Caki2 (cell line): ENCODE measurements at regions not wholly inside any gene's neighbourhood (a gene's known extent, or its start where the extent isn't known, plus 50 kb on each side); places are given as distances from the start of the nearest gene placed in this dataset.
"Not testable (repeated sequence)": the region's sequence is repeated elsewhere in the genome, so short reads cannot be mapped to it uniquely, and the experiment has no call there.

Experiments used
- DNase-seq: peaks from one replicate; pipeline ENCODE4 v3.0.0-alpha.2; 2015; ENCODE audit warnings: low read depth
- in situ Hi-C: cut with HindIII; loops from 2 replicates; pipeline ENCODE4 v1.10.0; 2016; ENCODE audit warnings: low sequenced_read_pairs, low pct_unique_long_range_greater_than_20kb, mixed read lengths

DNA sequence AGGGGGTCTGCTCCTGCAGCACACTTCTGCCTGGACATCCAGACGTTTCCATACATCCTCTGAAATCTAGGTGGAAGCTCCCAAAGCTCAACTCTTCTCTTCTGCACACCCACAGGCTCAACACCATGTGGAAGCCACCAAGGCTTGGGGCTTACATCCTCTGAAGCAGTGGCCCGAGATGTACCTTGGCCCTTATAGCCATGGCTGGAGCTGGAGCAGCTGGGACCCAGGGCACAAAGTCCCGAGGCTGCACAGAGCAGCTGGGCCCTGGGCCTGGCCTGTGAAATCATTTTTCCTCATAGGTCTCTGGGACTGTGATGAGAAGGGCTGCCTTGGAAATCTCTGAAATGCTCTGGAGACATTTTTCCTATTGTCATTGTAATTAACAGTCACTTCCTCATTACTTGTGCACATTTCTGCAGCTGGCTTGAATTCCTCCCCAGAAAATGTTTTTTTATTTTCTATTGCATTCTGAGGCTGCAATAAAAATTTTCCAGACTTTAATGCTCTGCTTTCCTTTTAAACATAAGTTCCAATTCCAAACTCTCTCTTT lies 645.6 kb downstream of the RWDD3 start:
- no peak for DNase-seq
- in situ Hi-C loops = no loop called here

GRCh38 chr1:95888941-95889390 lies 655.0 kb downstream of the RWDD3 start:
- no peak for DNase-seq
- in situ Hi-C loops = no loop called here

DNA sequence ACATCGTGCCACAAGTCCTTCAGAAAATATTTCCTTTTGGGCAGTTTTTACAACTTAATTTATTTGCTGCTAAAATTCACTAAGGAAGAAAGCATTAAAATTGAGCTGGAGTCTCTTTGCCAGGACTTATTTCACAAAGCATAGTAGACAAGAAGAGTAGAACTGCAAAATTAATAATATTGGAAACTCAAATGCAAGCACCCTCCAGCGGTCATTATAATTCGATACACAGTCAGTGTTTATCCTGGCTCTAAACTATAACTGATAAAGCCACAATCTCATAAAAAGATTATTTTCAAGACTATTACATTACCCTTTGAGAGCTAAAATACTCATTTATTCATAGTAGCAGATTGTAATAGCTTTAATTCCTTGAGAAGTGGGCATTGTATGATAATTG lies 655.4 kb downstream of the RWDD3 start:
- DNase-seq = no peak
- in situ Hi-C loops = no loop called here

- in situ Hi-C loops = no loop called here
- no peak for DNase-seq
Measured at GRCh38 chr1:95893921-95894320, 659.9 kb downstream of the RWDD3 start.

- in situ Hi-C loops = no loop called here
- DNase-seq = no peak
Measured at GRCh38 chr1:95903060-95903459, 669.0 kb downstream of the RWDD3 start.

DNA sequence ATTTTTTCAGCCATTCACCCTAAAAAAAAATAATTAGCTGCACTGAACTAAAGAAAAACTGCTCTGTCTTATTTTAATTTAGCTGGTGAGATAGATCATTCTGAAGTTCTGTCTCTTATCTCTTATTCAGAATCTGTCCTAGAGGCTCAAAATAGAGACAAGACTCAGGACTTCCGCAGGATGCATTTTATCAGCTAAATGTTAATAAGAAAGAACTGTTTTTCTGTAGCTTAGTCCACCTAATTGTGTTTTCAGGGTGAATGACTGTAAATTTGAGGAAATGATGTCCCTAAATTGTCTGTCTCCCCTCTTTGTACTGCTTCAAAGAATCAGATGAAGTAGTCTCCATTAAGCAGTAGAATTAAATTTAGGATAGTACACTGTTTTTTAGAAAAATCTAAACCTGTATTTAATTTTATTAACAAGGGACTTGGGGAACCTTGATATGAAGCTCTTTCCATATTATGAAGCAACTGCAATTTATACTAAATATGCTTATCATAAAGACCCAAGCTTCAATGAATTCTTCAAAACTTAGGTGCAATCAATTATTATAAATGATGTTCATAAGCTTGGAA lies 671.9 kb downstream of the RWDD3 start:
- in situ Hi-C loops = no loop called here
- no peak for DNase-seq

- in situ Hi-C loops, DNase-seq: not testable (repeated sequence)
Measured at GRCh38 chr1:95911739-95912138, 677.7 kb downstream of the RWDD3 start.

- in situ Hi-C loops = no loop called here
Measured at GRCh38 chr1:95916616-95917015, 682.6 kb downstream of the RWDD3 start.

GRCh38 chr1:95924684-95925083 lies 690.7 kb downstream of the RWDD3 start:
- no peak for DNase-seq
- in situ Hi-C loops = no loop called here

More at GRCh38 chr1:95916616-95917015, 682.6 kb downstream of the RWDD3 start:
- no peak for DNase-seq

GRCh38 chr1:95926331-95926730 lies 692.3 kb downstream of the RWDD3 start:
- in situ Hi-C loops = no loop called here
- no peak for DNase-seq

- in situ Hi-C loops = no loop called here
- peak; percentile 22 for DNase-seq
Measured at GRCh38 chr1:95927061-95927460, 693.1 kb downstream of the RWDD3 start.

DNA sequence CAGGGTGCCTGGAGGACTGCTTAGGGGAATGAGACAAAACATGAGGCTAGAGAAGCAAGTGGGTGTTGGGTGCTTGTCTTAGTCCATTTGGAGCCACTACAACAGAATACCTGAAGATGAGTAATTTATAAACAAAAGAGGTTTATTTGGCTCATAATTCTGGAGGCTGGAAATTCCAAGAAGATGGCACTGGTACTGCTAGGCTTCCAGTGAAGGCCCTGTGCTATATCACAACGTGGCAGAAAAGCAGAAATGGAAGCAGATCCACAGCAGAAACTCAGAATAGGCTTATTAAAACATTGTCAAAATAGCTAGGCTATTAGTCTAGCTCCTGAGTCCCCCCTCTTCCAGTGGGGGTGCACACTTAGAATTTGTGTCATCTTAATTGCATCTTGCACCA lies 701.7 kb downstream of the RWDD3 start:
- in situ Hi-C loops = no loop called here
- no peak for DNase-seq

GRCh38 chr1:95941121-95941798 lies 707.2 kb downstream of the RWDD3 start:
- in situ Hi-C loops = no loop called here
- no peak for DNase-seq

GRCh38 chr1:95948023-95948422 lies 714.0 kb downstream of the RWDD3 start:
- in situ Hi-C loops = no loop called here
- DNase-seq = no peak

DNA sequence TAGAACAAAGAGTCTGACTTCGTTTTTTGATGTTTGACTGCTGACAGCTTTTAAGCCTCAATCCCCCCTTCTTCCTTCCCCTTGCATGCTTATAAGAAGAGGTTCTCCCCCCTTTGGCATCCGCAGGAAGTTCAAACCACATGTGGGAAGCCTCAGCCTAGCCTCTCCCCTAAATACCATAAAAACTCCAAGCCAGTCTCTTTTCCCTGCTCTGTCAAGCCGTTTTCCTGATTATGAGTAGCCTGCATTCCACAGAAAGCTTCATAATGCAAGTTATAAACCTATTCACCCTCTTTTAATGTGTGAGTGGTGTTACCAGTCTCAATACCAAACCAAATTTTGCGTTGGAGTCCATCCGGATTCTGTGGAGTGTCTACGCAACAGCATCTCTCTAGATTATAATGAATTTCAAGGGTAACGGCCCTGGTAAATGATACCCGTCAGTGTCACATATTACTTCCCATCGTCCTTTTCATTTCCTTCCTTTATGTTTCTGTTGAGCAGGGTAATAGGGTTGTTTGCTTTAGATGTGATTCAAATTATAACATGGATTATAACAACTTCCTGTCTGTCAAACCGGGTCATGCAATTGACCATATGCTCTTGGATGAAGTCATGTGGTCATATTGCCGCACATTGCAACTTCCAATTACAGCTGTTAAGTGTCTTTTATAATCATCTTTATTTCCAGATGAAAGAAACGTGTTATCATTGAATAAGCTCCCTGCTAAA lies 717.5 kb downstream of the RWDD3 start:
- in situ Hi-C loops = no loop called here

GRCh38 chr1:95953015-95953414 lies 719.0 kb downstream of the RWDD3 start:
- in situ Hi-C loops = no loop called here
- DNase-seq = no peak

More for the DNA sequence above, 717.5 kb downstream of the RWDD3 start:
- no peak for DNase-seq

DNA sequence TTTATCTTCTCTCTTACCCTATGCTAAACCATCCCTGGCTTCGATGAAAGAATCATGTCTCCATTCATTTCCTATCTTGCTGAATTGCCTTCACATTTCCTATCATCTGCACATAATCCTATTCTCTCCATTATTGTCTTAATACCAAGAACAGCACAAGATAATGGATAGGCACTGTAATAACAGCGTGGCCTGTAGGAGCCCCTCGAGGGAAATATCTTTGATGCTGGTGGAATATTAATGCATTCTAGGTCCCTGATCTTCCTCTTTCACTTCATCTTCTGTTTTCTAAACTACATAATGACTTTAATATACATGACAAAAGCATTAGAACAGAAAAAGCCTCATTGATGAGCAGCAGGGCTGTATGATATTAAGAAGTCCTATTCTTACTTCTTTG lies 720.6 kb downstream of the RWDD3 start:
- DNase-seq = no peak
- in situ Hi-C loops = no loop called here

- in situ Hi-C loops = no loop called here
- no peak for DNase-seq
Measured at GRCh38 chr1:95956215-95956614, 722.2 kb downstream of the RWDD3 start.

GRCh38 chr1:95957748-95958147 lies 723.7 kb downstream of the RWDD3 start:
- in situ Hi-C loops = no loop called here
- DNase-seq = no peak
